ENCODE measurements at regions not wholly inside any gene's neighbourhood (a gene's known extent, or its start where the extent isn't known, plus 50 kb on each side); places are given as distances from the start of the nearest gene placed in this dataset.
"Not testable (repeated sequence)": the region's sequence is repeated elsewhere in the genome, so short reads cannot be mapped to it uniquely, and the experiment has no call there.

DNA sequence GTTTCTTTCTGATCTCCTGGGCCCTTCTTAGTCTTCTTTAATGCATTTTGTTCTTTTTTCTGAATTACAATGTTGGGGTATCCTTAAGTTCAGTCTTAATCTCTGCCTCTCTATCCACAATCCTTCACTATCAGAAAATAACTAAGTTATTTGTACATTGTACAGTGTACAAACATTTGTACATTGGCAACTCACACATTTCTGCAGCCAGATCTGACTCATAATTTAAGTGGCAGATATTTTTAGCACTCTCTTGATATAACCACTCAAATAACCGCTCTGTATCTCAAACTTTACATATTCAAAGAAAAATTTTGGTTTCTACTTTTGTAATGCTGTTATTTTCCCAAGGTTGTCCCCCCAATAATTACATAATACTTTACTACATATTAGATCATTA, 691.1 kb upstream of the SPRY2 start:
- DNase-seq (ENCODE audit: low spot score), result no peak

DNA sequence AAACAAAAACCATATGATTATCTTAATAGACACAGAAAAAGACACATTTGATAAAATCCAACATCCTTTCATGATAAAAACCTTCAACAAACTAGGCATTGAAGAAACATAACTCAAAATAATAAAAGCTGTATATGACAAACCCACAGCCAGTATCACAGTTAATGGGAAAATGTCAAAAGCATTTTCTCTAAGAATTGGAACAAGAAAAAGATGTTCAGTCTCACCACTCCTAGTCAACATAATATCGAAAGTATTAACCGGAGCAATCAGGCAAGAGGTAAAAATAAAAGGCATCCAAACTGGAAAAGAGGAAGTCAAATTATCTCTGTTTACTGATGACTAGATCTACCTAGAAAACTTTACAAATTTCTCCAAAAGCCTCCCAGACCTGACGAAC, 684.2 kb upstream of the SPRY2 start:
- no peak for DNase-seq (ENCODE audit: low spot score)

DNA sequence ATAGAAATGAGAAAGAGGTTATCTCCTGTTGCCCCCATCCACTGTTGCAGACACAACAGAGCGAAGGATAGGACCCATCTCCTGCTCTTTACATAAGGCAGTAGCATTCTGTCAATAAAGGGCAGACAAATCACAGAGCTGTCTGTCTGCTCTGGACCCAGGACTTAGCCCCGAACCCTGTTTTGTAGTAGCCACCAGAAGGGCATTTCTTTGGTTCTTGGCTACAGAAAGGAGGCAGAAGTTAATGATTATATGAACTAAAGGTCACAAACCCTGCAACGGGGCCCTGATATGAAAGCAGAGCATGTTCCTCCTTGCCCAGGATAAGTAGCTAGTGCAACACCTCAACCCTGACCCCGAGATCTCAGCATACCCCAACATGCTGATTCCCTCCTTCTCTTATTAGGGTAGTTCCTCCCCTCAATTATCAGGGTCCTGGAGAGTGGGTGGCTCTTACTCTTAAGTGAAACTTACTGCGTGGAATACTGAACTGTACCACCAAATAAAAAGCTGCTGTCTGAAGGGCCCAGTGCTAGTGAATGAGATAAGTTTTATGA, 680.4 kb upstream of the SPRY2 start:
- DNase-seq (ENCODE audit: low spot score), result no peak

DNA sequence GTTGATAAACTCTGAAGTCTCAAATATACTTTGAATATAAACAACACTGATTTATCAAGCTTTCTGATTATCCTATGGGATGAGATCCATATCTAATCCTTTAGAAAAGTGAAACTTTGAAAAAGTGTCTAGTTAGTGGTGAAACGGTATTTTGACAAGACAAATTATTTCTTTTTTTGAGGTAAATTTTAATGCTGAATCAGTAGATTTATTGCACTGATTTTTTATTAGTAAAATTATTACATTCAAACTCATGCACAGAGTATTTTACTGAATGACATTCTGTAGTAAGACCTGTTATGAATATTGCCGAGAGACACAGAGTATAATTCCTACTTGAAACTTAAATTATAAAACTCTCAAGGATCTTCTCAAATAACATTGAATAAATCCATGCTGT, 679.1 kb upstream of the SPRY2 start:
- no peak for DNase-seq (ENCODE audit: low spot score)

DNA sequence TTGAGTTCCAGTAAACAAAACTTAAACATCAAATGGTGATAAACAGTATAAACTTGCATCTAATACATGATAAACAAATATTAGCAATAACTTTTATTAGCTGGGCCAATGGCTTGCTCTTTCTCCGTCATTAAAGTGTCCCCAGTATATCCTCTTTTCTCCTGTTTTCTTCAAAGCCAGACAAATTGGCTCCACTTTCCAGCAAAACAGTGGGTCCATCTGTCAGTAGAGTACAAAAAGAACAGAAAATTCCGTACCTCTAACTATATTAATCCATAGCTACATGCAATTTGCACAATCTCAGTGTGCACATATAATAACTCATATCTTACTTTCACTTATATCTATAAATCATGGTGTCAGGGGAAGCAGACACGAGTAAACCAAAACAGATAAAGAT, 678.0 kb upstream of the SPRY2 start:
- DNase-seq (ENCODE audit: low spot score), result no peak

DNA sequence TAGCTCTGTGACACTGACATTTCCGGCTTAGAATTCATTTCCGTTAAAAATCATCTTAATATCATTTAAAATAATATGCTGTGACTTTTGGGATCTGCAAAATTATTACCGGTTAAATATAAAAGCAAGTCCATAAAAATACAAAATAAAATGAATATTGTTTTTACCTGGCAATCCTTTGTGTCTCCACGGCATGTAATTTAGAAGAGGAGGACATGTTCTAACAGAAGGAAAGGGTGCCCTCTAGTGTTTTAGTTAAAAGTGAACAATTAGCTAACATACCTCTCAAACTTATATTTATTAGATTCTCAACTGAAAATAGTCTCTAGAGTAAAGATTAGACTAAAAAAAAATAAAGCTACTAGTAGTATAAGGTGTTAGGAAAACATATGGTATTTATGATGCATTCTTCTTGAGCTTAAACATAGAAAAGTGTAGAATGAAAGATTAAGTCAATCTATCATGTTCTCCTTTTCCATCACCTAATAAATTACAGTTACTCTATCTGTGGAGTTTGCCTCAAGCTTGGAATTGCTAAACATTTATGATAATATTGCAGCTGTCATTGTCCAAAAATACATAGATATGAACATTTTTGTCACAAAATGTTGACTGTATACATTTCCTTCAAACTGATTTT, 676.7 kb upstream of the SPRY2 start:
- DNase-seq (ENCODE audit: low spot score), result peak; percentile 1

DNA sequence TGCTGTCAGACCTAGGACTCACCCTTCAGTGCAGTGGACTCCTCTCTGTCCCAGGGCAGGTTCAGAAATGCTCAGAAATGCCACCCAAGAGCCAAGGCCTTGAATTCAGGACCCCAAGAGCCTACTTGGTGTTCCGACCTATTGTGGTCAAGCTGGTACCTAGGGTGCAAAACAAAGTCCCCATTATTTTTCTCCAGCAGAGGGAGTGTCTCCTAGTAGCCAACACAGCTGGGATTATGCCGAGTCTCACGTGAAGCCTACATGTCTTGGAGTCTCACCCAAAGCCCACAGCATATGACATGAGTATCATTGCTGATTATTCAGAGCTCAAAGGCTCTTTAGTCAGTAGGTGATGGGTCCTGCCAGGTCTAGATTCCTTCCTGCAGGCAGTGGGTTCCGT, 671.1 kb upstream of the SPRY2 start:
- DNase-seq (ENCODE audit: low spot score), result no peak

DNA sequence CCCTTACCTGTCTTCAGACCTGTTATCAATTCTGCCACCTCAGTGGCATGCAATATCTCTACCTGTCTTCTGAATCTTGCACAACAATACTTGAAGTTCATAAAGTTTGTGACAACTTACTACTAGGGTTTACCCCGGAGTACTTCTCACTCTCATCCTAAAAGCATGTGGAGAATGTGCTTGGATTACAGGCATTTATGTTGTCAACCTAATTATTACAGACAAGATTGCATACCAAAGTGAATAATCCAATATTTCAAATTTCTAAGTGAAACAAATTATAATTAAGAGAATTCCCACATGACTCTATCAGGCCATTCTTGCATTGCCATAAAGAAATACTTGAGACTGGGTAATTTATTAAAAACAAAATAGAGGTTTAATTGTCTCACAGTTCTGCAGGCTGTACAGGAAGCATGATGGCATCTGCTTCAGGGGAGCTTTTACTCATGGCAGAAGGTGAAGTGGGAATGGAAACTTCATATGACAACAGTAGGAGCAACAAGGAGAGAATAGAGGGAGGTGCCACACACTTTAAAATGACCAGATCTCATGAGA, 661.0 kb upstream of the SPRY2 start:
- DNase-seq (ENCODE audit: low spot score), result no peak

DNA sequence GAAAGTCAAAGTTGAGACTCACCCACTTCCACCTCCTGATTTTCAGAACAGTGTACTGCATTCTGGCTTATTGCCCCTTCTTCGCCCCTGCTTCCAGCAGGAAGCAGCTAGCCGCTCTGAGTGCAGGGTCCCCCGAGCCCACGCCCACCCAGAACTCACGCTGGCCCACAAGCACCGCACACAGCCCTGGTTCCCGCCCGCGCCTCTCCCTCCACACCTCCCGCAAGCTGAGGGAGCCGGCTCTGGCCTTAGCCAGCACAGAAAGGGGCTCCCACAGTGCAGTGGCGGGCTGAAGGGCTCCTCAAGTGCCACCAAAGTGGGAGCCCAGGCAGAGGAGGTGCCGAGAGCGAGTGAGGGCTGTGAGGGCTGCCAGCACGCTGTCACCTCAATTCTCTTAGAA, 657.7 kb upstream of the SPRY2 start:
- not testable (repeated sequence) for DNase-seq (ENCODE audit: low spot score)

DNA sequence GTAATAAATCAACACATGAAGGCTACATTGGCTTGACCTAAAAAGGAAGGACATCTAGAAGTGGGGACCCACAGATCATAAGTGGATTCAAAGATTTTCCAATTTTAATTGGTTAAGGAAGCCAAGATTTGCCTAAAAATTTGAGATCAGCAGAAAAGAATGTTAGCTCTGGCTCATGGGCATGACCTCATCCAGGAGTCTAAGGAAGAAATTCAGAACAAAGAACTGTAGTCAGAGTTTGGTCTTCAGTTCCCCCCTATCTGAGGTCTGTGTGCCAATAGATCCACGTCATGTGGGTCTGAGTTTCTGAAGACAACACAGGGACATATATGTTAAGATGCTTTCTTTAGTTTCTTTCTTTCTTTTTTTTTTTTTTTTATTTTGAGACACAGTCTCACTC, 648.8 kb upstream of the SPRY2 start:
- DNase-seq (ENCODE audit: low spot score), result no peak

DNA sequence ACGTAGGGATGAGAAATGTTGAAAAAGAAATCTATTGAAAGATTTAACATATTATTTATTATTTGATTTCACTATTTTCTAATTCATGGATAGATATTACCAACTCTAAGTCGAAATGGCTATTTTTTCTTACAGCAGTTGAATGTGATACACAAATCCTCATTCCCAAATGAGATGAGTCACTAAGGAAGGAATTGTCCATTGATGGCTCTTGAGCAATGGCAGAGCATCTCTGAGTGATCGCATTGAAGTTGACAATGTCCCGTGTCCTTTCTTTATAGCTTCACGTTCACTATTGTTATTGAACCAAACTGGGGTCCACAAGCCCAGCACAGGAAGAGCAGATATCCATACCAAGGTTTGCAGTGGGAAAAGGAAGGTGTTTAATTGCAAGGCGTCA, 648.3 kb upstream of the SPRY2 start:
- no peak for DNase-seq (ENCODE audit: low spot score)

DNA sequence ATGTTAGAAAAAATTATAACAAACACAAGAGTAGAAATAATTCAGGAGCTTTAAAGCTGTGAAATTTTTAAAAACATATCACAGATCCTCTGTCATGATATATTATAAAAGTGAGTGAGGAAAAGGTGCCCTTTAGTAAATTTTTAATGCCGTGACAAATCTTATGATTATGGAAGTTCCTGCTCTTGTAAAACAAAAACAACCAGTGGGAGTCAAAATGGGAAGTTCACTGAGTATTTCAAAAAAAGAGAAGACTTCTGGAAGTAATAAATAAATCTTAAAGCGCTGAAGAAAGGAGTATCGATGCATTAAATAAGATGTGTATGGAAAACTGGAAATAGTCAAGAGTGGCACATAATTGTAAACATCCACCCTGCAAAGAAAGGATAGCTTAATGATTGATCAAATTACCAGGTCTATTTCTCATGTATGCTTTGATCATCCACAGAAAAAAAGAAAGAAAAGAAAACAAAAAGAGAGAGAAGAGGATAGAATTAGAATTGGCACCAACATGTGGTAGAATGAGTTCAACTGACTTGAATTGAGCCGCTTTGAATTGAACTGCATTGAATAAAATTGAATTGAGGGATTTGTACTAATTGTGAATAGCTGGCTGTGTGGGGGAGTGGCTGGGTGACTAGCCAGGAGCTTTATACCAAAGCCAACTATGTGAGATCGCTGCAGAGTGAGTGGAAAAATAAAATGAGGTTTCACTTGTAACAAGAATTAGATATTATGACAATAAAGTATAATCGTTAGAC, 647.6 kb upstream of the SPRY2 start:
- no peak for DNase-seq (ENCODE audit: low spot score)

DNA sequence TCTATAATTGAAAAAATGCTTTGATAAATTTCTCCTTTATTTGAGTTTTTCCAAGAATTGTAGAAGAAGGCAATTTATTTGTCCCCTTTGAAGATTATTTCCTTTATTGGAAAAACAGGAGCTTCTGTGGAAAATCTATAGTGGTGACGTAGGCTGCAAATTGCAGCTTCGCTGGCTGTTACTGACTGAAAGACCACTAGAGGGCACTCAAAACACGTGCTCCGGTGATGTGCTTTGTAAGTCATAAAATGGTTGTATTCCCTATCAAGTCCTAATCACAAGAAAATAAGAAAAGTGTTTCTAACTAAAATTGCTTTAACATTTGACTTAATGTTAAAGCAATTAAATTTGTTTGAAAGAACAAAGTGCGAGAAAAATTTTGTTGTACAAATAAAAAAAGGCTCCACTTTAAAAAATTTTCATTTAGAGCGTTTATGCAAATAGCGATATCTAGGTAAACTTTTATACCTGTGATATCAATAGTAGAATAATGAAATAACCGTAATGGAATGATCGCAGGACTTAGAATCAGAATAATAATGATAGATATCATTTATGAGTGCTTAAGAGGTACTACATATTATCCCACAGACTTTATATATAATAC, 638.2 kb upstream of the SPRY2 start:
- peak; percentile 14 for DNase-seq (ENCODE audit: low spot score)

DNA sequence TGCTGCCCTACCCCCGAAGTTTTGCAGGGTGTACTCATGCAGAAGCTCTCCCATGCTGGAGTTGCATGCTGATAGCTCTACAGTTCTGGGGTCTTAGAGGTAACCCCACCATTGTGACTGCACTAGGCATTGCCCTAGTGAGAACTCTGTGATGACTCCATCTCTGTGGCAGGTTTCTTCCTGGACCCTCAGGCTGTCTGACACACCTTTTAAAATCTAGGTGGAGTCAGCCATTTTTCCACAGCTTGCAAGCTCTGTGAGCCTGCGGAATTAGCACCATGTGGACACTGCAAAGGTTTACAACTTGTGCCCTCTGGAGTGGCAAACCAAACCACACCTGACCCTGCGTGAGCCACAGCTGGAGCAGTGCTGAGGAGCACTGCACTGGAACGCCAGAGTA, 636.2 kb upstream of the SPRY2 start:
- DNase-seq (ENCODE audit: low spot score), result no peak

DNA sequence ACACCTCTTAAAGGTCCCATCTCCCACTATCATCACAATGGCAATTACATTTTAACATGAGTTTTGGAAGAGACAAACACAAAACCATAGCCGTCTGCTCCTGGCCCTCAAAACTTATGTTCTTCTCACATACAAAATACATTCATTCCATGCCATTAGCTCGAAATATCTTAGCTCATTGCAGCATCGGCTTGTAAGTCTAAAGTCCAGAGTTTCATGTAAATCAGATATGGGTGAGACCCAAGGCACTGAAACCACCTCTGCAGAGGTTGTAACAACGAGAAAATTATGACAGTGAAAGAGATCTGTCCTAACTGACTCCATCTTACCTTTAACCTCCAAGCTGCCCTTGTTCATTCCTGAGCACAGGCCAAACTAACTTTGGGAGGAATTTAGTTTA, 635.0 kb upstream of the SPRY2 start:
- DNase-seq (ENCODE audit: low spot score), result no peak

DNA sequence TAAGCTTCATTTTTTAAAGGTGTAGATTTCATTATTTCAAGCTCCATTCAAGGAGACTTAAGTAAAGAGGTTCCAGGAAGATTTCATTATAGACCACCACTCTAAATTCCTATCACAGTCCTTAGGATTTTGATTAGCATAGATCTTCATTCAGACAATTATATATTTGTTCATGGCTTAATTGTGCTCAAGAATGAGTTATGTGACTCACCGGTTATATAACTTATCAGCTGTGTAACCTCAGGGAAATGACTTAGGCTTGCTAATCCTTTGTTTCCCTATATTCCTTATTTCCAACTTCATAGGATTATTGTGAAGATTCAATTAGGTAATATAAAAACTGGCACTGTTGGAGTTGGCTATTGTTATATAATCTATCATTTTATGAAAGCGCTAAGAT, 632.8 kb upstream of the SPRY2 start:
- no peak for DNase-seq (ENCODE audit: low spot score)

DNA sequence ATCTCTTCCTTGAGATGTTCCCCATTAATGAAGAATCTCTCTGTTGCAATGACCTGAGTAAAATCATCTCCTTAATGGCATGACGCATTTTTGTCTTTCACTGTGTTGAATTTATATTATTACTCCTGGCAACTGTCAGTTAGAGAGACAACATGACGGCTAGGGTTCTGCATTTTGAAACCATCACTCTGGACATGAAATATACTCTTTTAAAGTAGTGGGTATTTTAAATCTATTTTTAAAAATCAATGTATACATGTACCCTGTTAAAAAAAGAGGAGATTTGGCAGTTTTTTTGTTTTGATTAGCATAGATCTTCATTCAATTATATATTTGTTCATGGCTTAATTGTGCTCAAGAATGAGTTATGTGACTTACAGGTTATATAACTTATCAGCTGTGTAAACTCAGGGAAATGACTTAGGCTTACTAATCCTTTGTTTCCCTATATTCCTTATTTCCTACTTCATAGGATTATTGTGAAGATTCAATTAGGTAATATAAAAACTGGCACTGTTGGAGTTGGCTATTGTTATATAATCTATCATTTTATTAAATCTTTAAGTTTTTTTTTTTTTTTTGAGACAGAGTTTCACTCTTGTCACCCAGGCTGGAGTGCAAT, 632.0 kb upstream of the SPRY2 start:
- DNase-seq (ENCODE audit: low spot score), result no peak

DNA sequence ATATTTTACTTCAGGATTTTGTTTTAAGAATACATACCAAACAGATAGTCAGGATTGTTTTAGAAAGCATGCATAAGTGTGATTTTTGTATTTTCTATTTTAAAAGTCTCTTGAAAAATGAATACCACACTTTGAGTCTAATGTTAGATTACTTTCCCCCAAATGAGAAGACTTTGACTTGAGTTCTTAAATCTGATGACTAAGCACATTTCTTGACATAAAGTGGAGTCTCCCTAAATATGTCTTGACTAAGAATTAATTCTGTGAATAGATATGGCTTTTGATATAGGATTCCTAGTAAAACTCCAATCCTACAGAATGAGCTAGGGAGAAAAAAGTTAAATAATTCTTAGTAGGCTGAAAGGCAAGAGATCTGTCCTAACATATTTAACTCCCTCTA, 624.2 kb upstream of the SPRY2 start:
- DNase-seq (ENCODE audit: low spot score), result no peak

DNA sequence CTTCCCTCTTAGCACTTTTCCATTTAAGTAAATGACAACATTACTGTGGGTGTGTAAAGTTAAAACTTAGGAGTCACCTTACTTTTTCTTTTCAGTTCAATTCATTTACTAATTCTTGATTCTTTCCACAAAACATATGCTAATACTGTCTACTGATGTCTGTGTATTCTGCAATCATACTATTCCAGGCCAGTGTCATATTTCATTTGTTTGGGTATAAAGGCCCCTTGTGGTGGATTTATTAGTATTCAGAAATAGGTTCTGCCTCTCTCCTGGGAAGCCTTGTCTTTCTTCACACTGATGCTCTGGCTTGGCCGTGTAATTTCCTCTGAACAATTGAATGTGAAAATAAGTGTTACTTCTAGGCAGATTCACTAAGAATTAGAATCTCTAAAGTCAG, 621.9 kb upstream of the SPRY2 start:
- DNase-seq (ENCODE audit: low spot score), result no peak

DNA sequence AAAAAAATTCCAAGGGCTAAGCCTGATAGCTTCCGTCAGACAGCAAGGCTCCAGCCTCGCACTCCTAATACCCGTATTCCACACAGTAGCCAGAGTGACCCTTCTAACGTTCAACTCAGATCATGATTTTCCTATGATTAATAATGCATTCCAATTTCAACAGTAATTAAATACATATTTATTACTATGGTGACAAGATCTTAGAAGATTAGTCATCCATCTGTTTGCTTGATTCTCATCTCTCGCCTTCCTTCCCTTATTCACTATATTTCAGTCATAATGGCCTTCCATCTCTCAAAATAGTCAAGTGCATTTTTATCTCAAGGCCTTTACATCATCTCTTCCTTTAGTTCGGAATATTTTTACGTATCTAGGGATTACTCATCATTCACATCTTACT, 621.2 kb upstream of the SPRY2 start:
- DNase-seq (ENCODE audit: low spot score), result no peak

DNA sequence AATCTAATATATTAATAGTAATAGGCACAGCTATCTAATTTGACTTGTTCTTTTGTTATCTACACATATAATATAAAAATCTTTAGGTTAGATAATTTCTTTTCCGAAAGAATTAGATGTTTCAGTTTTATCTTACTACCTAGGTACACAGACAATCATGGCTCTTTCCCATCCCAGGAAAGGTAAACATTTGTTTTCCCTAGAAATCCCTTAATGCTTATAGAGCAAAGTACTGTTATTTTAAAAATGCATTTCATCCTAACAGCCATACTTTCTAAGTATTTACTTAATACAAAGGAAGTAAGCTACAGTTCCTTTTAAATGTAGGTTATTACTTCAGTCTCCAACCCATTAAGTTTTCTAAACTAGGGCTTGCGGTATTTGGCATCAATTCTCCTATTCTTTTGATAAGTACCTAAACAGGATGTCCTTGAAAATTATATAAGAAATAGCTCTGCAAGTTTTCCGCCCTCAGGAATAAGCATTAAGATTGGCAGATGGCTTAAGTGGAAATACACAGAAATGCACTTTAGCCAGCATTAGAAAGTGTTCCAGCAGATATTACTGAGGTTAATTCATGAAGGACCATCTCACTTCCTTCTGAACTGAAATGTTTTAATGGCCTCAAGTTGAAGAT, 616.2 kb upstream of the SPRY2 start:
- DNase-seq (ENCODE audit: low spot score), result no peak

DNA sequence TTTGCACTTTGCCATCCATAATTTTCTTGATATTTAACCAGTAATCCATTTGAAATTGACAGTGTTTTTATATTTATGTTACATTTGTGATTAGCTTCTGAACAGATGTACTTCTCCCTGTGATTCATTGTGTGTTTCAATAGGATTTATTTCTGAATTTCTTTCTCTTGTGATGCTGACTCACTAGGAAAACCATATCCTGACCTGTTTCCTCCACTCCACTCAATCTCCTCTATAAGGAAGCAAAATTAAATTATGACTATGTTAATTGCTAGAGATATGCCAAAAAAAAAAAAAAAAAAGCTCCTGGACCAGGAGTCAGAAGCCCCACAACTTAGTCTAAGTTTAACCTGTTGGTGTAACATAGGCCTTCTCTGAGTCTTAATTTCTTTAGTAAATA, 614.6 kb upstream of the SPRY2 start:
- no peak for DNase-seq (ENCODE audit: low spot score)
